Right lobe of liver (tissue), 4 donors: ENCODE measurements at regions not wholly inside any gene's neighbourhood (a gene's known extent, or its start where the extent isn't known, plus 50 kb on each side); places are given as distances from the start of the nearest gene placed in this dataset.

ENCODE experiments used
- CTCF ChIP-seq, 4 donors: fragments of 200-600 bp in 3 of 4; fragments of 450-650 bp in 1 of 4; IDR thresholded peaks; one replicate each; pipeline versions ENCODE4 v1.5.1 to v1.8.0; 2016 to 2022; ENCODE audit warnings: antibody characterized with exemption in 4 of 4, mild to moderate bottlenecking in 2 of 4
- POLR2A ChIP-seq: fragments of 450-650 bp; IDR thresholded peaks from one replicate; pipeline ENCODE4 v1.6.1; 2017; ENCODE audit warnings: antibody characterized with exemption, mild to moderate bottlenecking
- donor health status: DM: no; HTN: no; CAD: no.
- donor health status: DM: no; HTN: no; CAD: no.
- donor health status: DM: no; HTN: yes; CAD: no.

GRCh38 chr6:115735610-115736009 is 325.1 kb downstream of the FRK start:
- TF ChIP-seq CTCF (IDR thresholded peaks at IDR 0.05) (no peak), POLR2A (no peak)
